Stomach (tissue), 4 donors: ENCODE measurements at regions not wholly inside any gene's neighbourhood (a gene's known extent, or its start where the extent isn't known, plus 50 kb on each side); places are given as distances from the start of the nearest gene placed in this dataset.

Source experiments
- CTCF ChIP-seq, 7 experiments: fragments of 450-650 bp in 4 of 7; fragments of 200-600 bp in 3 of 7; sonication (generic) in 3 of 7; IDR thresholded peaks; one replicate each; pipeline ENCODE4 v1.5.1; 2016 to 2019; ENCODE audit warnings: antibody characterized with exemption in 7 of 7, control low read depth in 2 of 7, mild to moderate bottlenecking in 1 of 7
- POLR2A ChIP-seq, 4 donors: fragments of 450-650 bp; IDR thresholded peaks; one replicate each; pipeline ENCODE4 v1.6.1; 2016; ENCODE audit warnings: antibody characterized with exemption in 4 of 4, control low read depth in 2 of 4, mild to moderate bottlenecking in 1 of 4, moderate library complexity in 1 of 4
- POLR2AphosphoS5 ChIP-seq, 3 donors: sonication (generic); formaldehyde crosslinking; IDR thresholded peaks; one replicate each; pipeline ENCODE4 v1.6.1; 2016; ENCODE audit warnings: antibody characterized with exemption in 3 of 3

- no peak for TF ChIP-seq POLR2A (IDR thresholded peaks at IDR 0.05)
- no peak for TF ChIP-seq CTCF (IDR thresholded peaks at IDR 0.05)
- no peak for TF ChIP-seq POLR2AphosphoS5 (IDR thresholded peaks at IDR 0.05)
These were observed 332.8 kb upstream of the PLET1 start for GRCh38 chr11:112593440-112593839.
